HG03025 (cell line): ENCODE measurements at regions not wholly inside any gene's neighbourhood (a gene's known extent, or its start where the extent isn't known, plus 50 kb on each side); places are given as distances from the start of the nearest gene placed in this dataset.

Source experiments
- ATAC-seq: cut with Tn5 transposase; IDR thresholded peaks from one replicate; pipeline ENCODE4 v1.9.1; 2021; ENCODE audit warnings: mild to moderate bottlenecking, moderate library complexity; ENCODE audit not compliant: unreplicated experiment, low FRiP score

DNA sequence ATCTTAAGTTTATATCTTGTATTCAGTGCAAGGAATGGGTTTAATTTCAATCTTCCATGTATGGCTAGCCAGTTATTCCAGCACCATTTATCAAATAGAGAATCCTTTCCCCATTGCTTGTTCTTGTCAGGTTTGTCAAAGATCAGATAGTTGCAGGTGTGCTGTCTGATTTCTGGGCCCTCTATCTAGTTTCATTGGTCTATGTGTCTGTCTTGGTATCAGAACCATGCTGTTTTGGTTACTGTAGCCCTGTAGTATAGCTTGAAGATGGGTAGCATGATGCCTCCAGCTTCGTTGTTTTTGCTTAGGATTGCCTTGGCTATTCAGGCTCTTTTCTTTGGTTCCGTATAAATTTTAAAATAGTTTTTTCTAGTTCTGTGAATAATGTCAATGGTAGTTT is 200.0 kb downstream of the MANEA start:
- ATAC-seq: no peak

- no peak for ATAC-seq
Observed at GRCh38 chr6:95780037-95780436, 202.7 kb downstream of the MANEA start.

DNA sequence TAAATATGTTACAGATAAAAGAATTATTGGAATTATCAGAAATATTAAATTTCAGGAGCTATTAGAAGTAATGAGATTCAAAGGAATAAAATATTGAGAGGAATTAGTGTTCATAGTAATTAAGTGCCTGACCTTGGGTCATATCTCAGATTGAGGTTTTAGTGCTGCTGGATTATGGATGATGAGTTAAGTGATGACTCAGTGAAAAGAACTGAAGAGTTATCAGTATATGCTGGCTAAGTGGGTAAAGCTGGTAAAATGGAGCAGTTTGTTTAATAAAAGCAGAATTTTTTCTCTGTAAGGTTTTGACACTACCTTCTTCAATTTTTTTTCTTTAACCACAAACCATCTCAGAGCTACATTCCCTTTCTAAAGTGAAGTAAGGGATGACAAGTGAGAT is 206.7 kb downstream of the MANEA start:
- ATAC-seq: no peak

DNA sequence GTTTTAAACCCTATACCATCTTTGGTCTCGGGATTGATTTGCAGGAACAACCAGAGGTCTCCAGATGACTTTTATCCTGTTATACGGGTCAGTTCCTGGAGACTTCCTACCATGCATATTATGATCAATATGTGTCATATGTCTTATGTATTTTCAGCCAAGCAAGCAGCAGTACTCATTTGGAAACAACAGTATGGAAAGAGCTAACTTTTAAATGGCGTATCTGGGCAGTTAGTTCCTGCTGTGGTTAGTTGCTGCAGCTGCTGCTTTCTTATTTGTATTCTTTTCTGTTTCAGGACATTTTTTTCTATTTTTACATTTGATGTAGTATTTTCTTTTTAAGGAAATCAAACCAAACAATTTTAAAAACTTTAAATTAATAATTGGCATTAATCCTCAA is 207.5 kb downstream of the MANEA start:
- ATAC-seq: peak; percentile 76

- ATAC-seq: peak; percentile 51
Observed at GRCh38 chr6:95785785-95786184, 208.4 kb downstream of the MANEA start.

- ATAC-seq: no peak
Observed at GRCh38 chr6:95786802-95787201, 209.5 kb downstream of the MANEA start.

DNA sequence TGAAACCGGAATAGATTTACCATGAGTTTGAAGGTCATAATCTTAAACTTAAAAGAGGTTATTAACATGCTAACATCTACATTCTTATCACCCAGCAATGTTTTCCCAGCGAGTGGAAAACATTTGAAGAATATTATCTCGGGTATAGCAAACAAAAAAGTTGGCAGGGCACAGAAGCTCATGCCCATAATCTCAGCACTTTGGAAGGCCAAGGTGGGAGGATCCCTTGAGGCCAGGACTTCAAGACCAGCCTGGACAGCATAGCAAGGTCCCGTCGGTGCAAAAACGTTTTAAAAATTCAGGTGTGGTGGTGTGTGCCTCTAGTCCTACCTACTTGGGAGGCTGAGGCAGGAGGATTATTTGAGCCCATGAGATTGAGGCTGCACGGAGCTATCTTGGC is 213.5 kb downstream of the MANEA start:
- no peak for ATAC-seq

DNA sequence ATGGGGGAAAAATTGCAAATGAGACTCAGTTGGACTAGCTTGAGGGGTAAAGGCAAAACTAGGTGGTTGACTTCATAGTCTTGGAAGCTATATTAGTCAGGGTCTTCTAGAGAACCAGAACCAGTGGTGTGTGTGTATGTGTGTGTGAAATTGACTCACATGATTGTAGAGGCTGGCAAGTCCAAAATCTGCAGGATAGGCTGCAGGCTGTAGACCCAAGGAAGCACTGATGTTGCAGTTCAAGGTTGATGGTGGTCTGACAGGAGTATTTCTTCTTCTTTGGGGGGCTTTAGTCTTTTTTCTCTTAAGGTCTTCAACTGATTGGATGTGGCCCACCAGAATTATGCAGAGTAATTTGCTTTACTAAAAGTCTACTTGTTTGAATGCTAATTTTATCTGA is 217.4 kb downstream of the MANEA start:
- no peak for ATAC-seq

DNA sequence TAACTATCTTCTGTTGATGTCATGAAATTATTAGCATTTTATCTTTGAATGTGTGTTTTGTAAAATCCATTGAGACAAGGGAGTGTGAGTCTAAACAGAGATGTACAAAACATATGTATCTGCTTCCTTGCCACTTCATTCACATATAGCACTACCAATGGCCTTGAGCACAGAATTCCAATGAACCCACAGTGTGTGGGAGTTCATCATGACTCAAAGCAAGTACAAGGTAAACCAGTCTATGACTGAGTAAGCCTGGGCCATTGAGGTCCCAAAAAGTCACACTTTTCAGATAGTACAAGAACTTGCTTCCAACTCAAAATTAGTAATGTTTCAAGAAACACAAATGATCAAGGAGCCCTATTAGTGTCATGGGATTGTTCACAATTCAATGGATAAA is 218.6 kb downstream of the MANEA start:
- ATAC-seq: no peak

GRCh38 chr6:95797054-95797453 is 218.7 kb upstream of the FUT9 start:
- ATAC-seq: no peak

DNA sequence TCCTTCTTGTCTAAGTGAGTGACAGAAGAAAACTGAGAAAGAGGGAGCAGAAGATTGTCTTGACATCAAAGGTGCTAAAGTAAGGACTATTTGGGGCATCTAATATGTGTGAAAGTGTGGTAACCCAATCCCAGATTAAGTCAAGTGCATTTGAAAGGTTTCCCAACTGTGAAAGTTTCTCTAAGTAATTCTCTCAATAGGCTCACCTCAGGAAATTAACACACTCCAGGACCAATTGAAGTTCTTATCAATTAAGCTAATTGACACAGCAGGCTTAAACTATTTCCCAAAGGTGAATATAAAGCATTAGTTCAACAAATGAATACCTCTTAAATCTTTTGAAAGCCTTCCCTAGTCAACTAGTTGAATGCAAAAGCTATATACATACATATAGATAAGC is 212.8 kb upstream of the FUT9 start:
- no peak for ATAC-seq

GRCh38 chr6:95803889-95804288 is 211.9 kb upstream of the FUT9 start:
- ATAC-seq: no peak

DNA sequence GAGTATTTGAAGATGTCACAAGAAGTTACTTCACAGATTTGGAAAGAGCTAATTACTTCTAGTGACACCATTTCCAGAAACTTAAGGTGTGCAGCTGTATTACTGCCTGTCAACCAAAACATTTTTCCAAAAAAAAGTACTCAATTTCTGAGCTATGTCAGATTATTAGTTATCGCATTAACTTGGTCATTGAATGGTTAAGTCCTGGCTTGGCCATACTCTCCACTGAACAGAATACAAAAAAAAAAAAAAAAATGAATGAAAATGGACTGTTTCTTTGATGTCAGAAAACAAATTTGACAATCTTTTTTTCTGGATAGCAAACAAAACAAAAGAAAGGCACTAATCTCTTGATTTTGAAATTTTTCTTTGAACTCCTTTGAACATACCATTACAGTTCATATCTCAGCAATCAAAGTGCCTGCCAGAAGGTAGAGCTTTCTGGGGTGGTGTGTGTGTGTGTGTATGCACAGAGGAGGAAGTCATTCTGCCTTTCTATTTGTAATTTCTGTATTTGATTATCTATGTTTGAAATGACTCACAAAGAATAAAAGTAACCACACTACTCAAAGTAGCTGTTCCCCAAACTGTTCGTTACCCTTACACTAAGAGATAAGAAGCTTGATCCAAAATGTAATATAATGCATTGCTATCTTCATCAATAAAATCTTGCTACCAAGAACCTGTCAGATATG is 210.8 kb upstream of the FUT9 start:
- ATAC-seq: peak; percentile 71

GRCh38 chr6:95805699-95806098 is 210.1 kb upstream of the FUT9 start:
- ATAC-seq: peak; percentile 51

- ATAC-seq: no peak
Observed at GRCh38 chr6:95815389-95816056, 200.3 kb upstream of the FUT9 start.

- no peak for ATAC-seq
Observed at GRCh38 chr6:95819461-95819860, 196.3 kb upstream of the FUT9 start.

- no peak for ATAC-seq
Observed at GRCh38 chr6:95819939-95820338, 195.8 kb upstream of the FUT9 start.

DNA sequence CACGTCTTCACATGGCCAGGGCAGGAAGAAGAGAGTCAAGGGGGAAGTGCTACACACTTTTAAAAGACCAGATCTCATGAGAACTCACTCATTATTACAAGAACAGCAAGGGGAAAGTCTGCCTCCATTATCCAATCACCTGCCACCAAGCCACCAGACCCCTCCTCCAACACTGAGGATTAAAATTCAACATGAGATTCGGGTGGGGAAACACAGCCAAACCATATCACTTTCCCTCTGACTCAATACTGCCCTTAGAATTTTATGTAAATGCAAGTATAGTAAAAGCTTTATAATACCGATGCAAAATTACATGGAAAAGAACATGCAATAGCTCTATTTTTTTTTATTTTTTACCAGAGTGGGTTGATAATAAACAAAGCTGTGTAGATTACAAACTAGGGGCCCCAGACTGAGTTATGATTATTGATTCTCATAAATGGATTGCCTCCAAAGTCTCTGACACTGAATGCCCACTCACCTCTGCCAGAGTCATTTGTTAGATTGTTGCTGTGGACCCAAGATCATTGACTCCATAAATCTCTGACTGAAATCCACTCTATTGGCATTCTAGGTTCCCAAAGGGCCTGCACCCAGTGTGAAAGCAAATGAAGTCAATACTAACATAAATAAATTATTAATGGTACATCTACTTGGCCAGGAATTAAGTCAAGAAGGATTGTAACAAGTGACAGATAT is 184.8 kb upstream of the FUT9 start:
- no peak for ATAC-seq

DNA sequence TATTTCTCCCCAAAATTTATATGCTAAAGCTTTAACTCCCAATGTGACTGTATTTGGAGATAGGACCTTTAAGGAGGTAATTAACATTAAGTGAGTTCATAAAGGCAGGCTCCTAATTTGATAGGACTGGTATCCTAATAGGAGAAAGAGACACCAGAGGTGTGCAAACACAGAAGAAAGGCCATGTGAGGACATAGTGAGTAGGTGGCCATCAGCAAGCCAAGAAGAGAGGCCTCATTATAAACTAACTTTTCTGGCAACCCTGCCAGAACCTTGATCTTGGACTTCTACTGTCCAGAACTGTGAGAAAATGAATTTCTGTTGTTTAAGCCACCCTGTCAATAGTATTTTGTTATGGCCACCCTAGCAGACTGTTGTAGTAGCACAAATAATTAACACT is 177.9 kb upstream of the FUT9 start:
- ATAC-seq: no peak

DNA sequence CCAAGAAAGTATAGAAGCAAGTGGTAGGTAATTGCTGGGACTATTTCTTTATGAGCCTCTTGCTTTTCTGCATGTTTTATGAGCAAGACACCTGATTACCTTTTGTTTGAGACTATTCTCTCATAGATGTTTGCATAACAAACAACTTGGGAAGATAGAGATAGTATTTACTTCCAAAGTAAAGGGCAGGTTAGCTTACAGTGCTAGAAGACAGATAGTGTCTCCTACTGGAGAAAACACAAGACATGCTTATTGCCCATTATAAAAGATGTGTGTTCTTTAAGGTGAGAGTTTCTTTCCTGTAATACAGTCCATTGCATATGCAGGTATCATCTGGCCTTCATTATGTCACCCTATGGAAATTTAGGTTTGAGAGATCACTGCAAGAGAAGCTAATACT is 174.2 kb upstream of the FUT9 start:
- no peak for ATAC-seq

DNA sequence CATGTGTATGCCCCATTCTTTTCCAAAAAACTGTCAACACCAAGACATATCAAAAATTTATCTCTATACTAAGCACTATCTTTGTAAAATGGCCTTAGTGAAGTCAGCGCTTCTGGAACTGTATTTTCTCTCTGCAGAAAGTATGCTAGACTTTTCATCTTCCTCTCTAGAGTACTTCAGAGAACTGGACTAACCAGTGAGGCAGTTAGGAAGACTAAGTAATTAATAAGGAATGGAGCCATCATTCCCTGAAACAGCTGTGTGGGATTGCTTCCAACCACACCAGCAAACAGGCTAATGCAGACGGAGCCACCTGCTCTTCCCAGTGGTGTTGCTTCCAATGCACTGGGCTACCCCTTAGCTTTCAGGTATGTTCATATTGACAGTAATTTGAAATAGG is 169.1 kb upstream of the FUT9 start:
- ATAC-seq: no peak

- ATAC-seq: no peak
Observed at GRCh38 chr6:95847061-95847460, 168.7 kb upstream of the FUT9 start.
